Skeletal muscle tissue (tissue), 3 donors: ENCODE measurements at regions not wholly inside any gene's neighbourhood (a gene's known extent, or its start where the extent isn't known, plus 50 kb on each side); places are given as distances from the start of the nearest gene placed in this dataset.

ENCODE experiments used
- H3K27ac ChIP-seq: one replicate; pipeline ENCODE4 v1.7.0; 2013; ENCODE audit warnings: mild to moderate bottlenecking, low read depth, low read length, inconsistent platforms
- H3K27me3 ChIP-seq, 3 donors: one replicate each; pipeline ENCODE4 v1.7.0; 2013; ENCODE audit warnings: low read length in 3 of 3; ENCODE audit not compliant: control insufficient read depth in 3 of 3, insufficient read depth in 3 of 3
- H3K36me3 ChIP-seq, 3 donors: one replicate each; pipeline ENCODE4 v1.7.0; 2013; ENCODE audit warnings: low read length in 3 of 3; ENCODE audit not compliant: control insufficient read depth in 3 of 3, insufficient read depth in 3 of 3
- H3K4me1 ChIP-seq, 3 donors: one replicate each; pipeline ENCODE4 v1.7.0; 2013; ENCODE audit warnings: low read length in 3 of 3, mild to moderate bottlenecking in 3 of 3; ENCODE audit not compliant: control insufficient read depth in 3 of 3, insufficient read depth in 3 of 3
- H3K4me3 ChIP-seq, 3 donors: one replicate each; pipeline ENCODE4 v1.7.0; 2013; ENCODE audit warnings: low read length in 3 of 3
- H3K9ac ChIP-seq, 3 donors: one replicate each; pipeline ENCODE4 v1.7.0; 2013; ENCODE audit warnings: low read length in 3 of 3, mild to moderate bottlenecking in 3 of 3, moderate library complexity in 2 of 3, low read depth in 1 of 3
- H3K9me3 ChIP-seq, 3 donors: one replicate each; pipeline ENCODE4 v1.7.0; 2013; ENCODE audit warnings: low read length in 3 of 3; ENCODE audit not compliant: control insufficient read depth in 3 of 3
- donor health status: Osteomylitis.

DNA sequence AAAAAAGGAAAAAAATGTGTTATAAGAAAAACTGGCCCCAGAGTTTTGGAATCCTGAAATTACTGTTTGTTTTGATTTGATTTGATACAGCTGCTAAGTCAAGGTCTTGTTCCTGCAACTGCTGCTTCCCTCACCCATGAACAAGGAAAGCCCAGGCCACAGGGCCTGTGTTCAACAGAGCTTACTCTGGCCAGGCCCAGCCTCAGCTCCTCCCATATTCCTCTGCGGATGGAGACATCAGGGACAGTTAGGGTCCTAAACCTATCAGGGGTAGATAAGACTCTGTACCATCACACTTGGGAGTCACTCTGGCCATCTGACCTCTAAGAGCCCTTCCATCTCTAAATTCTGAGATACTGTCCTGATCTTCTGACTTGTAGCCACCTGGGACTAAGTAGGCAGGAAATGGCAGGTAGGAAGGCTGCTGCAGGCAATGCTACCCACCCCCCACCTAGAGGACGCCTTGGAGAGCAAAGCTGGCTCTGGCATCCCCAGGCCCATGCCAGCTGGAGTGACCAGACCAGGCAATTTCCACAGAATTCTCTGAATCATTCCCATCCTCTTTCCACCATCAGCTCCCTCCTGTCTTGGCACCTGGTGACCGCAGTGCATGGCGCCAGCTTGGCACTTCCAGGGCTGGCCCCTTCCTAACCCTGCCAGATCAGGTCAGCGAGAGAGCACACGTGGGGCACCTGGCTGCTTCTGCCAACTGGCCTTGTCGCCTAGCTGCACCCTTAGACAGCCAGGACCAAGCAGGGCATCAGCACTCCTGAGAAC is 58.0 kb upstream of the TMEM33 start:
- no peaks in the 10 kb centered on the region for H3K9me3 ChIP-seq
- H3K4me1 ChIP-seq, result peaks cover 15 to 21% (median 17%) of the 10 kb centered on the region in 3 donors
- H3K4me3 ChIP-seq, result no peak overlapping the region
- H3K27ac ChIP-seq, result no peak overlapping the region
- H3K27me3 ChIP-seq, result peaks cover 86 to 97% (median 90%) of the 10 kb centered on the region in 3 donors
- H3K36me3 ChIP-seq, result no peaks in the 10 kb centered on the region
- H3K9ac ChIP-seq, result no peak overlapping the region

DNA sequence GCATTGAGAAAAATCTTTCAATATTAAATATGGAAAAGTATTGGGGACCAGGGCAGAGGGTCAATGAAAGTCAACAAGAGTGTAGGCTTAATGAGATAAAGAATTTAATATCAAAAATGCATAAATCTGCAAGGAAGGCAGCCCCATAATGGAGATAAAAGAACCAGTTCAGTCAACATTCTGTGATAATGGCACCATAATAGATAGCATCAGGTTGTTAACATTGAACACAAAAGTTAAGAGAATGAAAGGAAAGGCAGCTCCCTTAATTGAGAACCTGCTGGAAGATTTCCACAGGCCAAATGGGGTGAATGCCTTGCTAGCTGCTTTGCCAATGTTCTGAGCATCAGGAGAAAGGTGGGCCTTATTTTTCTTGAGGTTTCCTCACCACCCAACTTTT is 60.4 kb upstream of the TMEM33 start:
- H3K9me3 ChIP-seq, result no peaks in the 10 kb centered on the region
- no peaks in the 10 kb centered on the region for H3K36me3 ChIP-seq
- peaks cover 63 to 90% (median 78%) of the 10 kb centered on the region in 3 donors for H3K27me3 ChIP-seq
- no peak overlapping the region for H3K9ac ChIP-seq
- H3K4me3 ChIP-seq, result no peak overlapping the region
- no peak overlapping the region for H3K27ac ChIP-seq
- peaks cover 0 to under 1% (median 0%) of the 10 kb centered on the region in 3 donors for H3K4me1 ChIP-seq

DNA sequence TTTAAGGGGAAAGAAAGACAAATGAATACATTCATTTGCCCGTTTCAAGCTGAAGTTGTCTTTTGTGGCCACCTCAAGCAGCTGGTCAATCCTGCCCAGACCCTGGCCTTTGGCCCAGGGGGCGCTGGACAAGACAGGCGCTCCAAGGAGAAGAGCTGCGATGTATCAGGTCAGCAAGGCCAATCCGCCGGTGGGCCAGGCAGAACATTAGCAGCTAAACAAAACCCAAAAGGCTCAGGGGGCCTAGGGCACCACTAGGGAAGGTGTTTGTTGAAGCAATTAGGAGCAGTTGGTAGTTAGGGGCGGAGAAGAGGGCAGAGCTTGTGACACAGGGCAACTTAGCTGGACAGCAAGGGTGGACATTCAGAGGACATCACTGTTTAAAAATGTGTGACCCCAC is 60.8 kb upstream of the TMEM33 start:
- no peaks in the 10 kb centered on the region for H3K9me3 ChIP-seq
- no peak overlapping the region for H3K4me3 ChIP-seq
- H3K9ac ChIP-seq, result no peak overlapping the region
- no peaks in the 10 kb centered on the region for H3K36me3 ChIP-seq
- H3K27me3 ChIP-seq, result peaks cover 58 to 85% (median 75%) of the 10 kb centered on the region in 3 donors
- H3K27ac ChIP-seq, result no peak overlapping the region
- no peaks in the 10 kb centered on the region for H3K4me1 ChIP-seq

DNA sequence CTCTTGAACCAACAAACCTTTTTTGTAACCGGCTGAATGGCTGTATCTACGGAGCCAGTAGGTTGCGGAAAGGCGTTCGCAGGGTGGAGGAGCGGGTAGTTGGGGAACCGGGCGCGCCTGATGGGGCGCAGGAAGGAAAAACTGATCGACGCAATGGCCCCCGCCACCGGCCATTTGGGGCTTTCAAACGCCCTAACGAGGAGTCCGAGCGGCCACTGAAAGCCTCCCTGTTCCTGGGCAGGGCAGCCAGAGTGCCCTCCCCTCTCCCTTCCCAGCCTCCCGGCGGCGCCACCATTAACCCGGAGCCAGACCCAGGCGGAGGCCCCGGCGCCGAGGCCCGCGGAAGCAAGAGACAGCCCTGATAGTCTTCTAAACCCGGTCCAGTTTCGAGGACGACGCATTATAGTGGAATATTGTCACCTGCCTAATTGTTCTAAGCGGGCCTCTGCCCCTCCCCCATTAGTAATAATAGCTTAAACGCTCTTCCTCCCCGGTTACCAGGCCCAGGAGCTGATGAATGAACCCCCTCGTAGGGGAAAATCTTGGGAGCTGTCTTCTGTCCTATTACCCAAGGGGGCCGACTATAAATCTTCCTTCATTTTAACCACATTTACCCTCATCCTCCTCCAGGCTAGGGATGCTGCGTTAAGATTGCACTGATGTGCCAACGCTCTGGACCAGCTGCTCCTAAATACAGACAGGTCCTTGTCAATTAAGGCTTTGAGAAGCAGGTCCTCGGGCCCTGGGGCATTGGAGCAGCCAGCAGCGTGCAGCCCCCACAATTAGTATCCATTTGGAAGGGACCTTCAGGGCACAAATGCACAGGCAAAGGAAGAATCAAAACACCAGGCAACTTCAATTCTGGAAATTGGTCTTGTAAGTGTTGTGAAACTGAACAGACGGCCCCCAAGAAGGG is 61.6 kb upstream of the TMEM33 start:
- Histone ChIP-seq H3K4me1 (no peaks in the 10 kb centered on the region), H3K4me3 (no peak overlapping the region), H3K27me3 (peaks cover 53 to 78% (median 71%) of the 10 kb centered on the region in 3 donors), H3K36me3 (no peaks in the 10 kb centered on the region), H3K9me3 (no peaks in the 10 kb centered on the region), H3K27ac (no peak overlapping the region), H3K9ac (no peak overlapping the region)

DNA sequence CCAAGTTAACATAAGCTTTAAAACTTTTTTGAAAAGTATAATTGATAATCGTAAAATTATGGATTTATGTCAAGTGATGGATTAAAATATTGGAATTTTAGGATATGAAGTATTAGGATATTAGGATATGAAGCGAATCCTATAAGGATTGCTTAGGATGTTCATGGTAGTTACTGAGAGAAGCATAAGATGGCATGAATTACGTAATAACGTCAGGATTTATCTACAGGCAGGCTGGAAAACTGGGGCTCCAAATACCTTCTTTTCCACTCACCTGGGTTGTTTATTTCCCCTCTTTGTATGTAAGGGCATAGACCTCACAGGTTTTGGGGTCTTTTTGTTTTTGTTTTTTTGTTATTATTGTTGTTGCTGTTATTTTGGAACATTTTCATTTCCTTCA is 65.2 kb upstream of the TMEM33 start:
- H3K9ac ChIP-seq, result no peak overlapping the region
- no peaks in the 10 kb centered on the region for H3K9me3 ChIP-seq
- H3K27ac ChIP-seq, result no peak overlapping the region
- H3K4me3 ChIP-seq, result no peak overlapping the region
- H3K27me3 ChIP-seq, result peaks cover 54 to 71% (median 68%) of the 10 kb centered on the region in 3 donors
- H3K4me1 ChIP-seq, result peaks cover 11 to 17% (median 13%) of the 10 kb centered on the region in 3 donors
- H3K36me3 ChIP-seq, result no peaks in the 10 kb centered on the region

DNA sequence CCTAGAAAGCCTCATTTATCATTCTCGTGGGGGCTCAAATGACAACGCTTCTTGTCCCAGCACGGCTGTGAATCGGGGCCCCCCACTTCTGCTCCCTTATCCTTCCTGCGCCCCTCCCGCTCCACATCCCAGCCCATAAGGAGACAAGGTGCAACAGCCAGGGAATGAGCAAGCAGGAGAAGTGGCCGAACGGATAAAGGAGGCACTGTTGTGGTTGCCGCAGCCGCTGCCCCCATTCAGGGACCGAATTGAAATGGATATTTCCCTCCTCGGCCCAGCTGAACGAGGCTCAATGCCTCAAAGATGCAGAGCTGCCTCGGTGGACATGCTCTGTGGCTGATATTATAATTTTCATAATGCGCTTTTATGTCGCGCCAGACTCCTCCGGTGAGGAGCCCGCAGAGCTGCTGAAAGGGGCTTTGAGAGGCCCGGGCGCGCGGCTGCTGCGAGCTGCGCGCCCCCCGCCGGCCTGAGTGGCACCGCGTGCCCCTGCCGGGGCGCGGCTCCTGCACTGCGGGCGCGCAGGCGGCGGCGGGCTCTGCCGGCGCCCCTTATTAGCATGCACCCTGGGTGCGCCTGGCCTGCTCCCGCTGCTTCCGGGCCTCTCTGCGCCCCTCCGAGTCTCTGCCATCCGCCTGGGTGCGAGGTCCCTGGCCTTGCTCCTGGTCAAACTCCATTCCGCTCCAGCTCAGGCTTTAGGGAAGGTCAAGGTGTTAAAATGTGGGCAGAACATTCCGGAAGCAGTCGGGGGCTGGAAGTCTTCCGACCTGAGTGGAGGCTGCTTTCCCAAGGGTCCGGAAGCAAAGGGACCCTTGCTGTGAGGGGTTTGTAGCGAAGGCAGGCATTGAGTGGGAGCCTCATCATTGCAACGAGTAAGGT is 68.2 kb upstream of the TMEM33 start:
- Histone ChIP-seq H3K9ac (no peak overlapping the region), H3K27ac (no peak overlapping the region), H3K36me3 (no peaks in the 10 kb centered on the region), H3K4me3 (peak overlapping the region in 2 of 3 donors; percentile 30 to 54), H3K4me1 (peaks cover 11 to 17% (median 13%) of the 10 kb centered on the region in 3 donors), H3K9me3 (peaks cover 0 to 5% (median 0%) of the 10 kb centered on the region in 3 donors), H3K27me3 (peaks cover 48 to 61% (median 52%) of the 10 kb centered on the region in 3 donors)

DNA sequence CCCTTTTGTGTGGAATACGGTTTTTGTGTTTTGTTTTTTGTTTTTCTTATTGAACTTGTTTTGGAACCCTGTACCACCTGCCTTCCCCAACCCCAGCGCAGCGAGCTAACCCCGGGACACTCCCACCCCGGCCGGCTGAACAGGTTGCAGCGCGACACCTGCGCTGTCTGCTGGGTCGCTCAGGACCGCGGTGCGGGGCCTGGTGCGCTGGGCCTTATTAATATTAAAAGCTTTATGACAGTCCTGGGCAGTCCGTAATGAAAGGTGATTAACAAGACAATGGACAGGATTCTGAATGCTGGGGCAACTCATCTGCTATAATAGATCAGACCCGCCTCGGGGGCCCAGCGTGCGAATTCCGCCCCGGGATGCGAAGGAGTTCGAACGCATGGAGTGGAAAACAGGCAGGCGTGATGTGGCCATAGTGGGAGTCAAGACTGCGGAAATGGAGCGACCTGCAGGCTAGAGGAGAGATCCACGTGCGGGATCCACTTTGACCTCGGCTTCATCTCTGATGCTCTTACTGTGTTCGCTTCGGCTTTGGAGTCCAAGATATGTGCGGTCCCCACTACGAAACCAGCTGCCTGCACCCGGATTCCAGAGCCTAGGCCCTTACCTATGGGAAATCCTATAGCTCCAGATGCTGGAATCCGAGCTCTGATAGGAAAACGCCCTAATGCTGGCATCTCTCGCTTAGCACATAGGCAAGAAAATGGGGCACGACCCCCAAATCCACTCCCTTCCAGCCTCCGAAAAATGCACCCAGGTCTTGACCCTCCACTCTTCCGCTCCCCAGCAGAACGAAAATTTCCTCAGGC is 69.0 kb upstream of the TMEM33 start:
- Histone ChIP-seq H3K27me3 (peaks cover 48 to 55% (median 48%) of the 10 kb centered on the region in 3 donors), H3K9me3 (peaks cover 0 to 5% (median 0%) of the 10 kb centered on the region in 3 donors), H3K27ac (no peak overlapping the region), H3K9ac (no peak overlapping the region), H3K4me1 (peaks cover 11 to 17% (median 13%) of the 10 kb centered on the region in 3 donors), H3K36me3 (no peaks in the 10 kb centered on the region), H3K4me3 (peak overlapping the region in 2 of 3 donors; percentile 25 to 54)

DNA sequence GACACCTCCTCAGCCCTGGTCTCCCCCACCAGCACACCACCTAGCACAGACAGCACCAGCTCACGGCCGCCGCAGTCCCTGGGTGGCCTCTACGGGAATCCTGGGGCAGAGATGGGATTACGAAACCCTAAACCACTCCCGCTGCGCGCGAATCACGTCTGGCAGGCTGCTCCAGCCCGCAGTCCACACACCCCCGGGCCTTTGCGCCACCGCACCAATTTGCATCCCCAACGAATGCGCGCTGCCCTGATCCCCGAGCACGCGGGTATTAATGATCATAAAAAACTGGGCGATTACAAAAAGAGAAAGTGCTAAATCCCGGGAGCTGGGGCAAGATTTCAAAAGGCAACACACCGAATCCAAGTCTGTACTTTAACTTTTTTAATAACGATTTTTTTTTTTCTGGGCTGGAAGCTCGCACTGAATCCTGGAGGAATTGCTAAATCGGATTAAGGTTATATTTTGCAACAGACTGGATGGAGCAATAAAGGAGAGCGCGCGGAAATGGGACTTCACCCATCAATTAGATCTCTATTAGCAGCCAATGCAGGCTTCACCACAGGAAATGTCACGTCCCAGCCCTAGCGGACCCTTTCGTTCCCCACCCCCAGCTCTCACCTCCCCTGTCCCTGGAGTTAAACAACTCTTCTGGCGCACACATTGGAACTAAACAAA is 69.8 kb upstream of the TMEM33 start:
- Histone ChIP-seq H3K9me3 (peaks cover 0 to 5% (median 0%) of the 10 kb centered on the region in 3 donors), H3K4me3 (no peak overlapping the region), H3K36me3 (no peaks in the 10 kb centered on the region), H3K27me3 (peaks cover 47 to 51% (median 48%) of the 10 kb centered on the region in 3 donors), H3K27ac (no peak overlapping the region), H3K9ac (no peak overlapping the region), H3K4me1 (peaks cover 11 to 17% (median 13%) of the 10 kb centered on the region in 3 donors)
